Posterior vena cava (tissue), 2 donors: ENCODE measurements at regions not wholly inside any gene's neighbourhood (a gene's known extent, or its start where the extent isn't known, plus 50 kb on each side); places are given as distances from the start of the nearest gene placed in this dataset.

Experiments used
- DNase-seq: peaks from one replicate; pipeline ENCODE4 v3.0.0-alpha.2; 2020; ENCODE audit warnings: low spot score
- intact Hi-C, 2 donors: fragments of 100-400 bp; cut with DNase I; formaldehyde crosslinking; loops; one replicate each; pipeline versions ENCODE4 v1.14.1 to v1.14.2; 2022 to 2023
- donor health status: DM: yes; HTN: yes; CAD: no.
- donor health status: DM: yes; HTN: yes; CAD: no.

DNA sequence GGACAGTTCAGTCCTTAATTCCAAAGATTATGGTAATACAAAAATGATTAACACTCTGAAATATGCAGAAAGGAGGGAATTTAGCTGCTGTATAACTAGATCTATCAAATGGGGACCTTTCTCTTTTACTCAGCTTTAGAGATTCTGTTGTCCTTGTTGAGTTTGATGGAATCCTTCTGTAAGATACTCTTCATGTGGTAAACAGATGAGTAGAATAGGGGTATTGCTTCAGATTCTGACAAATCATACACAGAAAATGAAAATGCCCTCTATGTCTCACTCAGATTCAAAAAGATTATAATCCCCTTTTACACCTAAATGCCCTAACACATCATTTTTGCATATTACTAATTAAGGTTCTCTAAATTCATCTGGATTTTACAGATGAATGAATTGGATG lies 50.7 kb downstream of the ARHGAP35 start:
- no peak for DNase-seq
- intact Hi-C loops, result no loop called here

DNA sequence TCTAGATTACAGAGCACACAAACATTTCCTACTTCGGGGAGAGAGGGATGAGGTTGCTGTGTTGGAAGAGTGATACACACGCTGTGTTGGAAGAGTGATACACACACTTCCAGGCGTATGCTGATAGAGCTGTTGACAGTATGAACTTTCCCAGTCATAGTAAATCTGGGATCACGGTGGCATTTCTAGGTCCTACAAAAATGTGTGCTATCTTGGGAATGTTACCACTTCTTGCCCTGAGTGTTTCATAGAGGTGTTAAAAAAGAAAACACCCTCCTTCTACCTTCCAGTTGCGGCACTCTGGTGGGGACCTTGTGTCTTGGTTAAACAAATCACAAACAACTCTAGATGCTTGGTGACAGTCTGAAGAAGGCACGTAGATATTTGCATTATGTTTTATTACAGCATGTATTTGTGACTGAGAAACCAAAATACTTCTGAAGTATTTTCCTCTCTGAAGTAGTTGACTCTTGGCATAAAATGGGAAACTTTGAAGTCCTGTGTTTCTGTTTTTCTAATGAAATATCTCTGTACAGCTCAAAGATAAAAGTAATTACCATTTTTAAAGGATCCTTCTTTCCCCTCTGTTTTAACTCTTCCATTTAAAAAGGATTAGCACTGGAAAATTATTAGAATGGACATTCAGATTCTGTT lies 52.5 kb downstream of the ARHGAP35 start:
- intact Hi-C loops, result no loop called here
- DNase-seq, result no peak

DNA sequence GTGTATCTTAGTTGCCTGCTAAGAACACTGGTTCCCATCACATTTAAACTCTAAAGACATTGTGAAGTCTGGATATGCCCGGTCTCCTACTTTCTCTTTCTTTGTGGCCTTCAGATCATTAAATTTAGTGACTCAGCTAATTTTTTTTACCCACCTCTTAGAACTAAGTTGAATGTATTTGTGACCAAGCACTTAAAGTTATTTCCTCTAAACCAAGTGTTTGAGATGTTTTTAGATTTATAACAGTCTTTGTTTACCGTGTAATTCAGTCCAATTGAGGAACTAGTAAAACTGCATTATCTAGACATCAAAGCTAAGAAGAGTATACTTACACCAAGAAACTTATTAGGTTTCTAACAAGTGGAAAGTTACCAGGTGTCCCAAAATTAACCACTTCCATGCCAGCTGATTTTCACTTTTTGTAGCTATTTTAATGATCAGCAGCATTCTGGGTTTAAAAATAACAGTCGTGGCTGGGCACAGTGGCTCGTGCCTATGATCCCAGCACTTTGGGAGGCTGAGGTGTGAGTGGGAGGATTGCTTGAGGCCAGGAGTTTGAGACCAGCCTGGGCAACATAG lies 53.1 kb downstream of the ARHGAP35 start:
- intact Hi-C loops, result no loop called here
- no peak for DNase-seq

DNA sequence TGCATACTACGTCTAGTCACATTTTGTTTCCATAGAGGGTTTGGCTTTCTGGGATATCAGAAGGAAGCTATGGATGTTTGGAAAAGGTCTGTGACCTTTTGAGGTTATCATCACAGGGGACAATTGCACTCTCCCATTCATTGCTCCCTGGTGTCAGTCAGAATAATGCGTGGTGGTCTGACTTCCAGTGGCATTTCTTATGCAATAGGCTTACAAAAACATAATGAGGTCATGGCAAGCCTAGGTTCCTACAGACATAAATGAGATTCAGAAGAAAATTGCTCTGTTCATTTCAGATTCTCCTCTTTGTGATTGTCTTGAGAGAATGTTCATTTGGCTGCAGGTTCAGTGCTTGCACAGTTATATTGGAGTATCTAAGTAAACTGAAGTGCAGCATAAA lies 54.6 kb downstream of the ARHGAP35 start:
- intact Hi-C loops, result no loop called here
- DNase-seq, result no peak

DNA sequence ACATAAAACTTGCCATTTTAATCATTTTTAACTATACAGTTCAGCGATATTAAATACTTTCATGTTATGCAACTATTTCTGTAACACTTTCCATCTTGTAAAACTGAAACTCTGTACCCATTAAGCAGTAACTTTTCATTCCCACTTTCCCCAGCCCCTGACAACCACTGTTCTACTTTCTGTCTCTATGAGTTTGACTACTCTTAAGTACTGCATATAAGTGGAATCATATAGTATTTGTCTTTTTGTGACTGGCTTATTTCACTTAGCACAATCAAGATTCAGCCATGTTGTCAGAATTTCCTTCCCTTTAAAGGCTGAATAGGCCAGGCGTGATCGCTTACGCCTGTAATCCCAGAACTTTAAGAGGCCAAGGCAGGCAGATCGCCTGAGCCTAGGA lies 56.2 kb downstream of the ARHGAP35 start:
- DNase-seq, result no peak

DNA sequence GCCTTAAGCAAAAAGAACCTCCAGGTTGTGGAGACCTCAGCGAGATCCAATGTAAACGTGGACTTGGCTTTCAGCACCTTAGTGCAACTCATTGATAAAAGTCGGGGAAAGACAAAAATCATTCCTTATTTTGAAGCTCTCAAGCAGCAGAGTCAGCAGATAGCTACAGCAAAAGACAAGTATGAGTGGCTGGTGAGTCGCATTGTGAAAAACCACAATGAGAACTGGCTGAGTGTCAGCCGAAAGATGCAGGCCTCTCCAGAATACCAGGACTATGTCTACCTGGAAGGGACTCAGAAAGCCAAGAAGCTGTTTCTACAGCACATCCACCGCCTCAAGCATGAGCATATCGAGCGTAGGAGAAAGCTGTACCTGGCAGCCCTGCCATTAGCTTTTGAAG lies 58.5 kb downstream of the ARHGAP35 start:
- intact Hi-C loops, result no loop called here

More for the DNA sequence above, 56.2 kb downstream of the ARHGAP35 start:
- intact Hi-C loops, result no loop called here

DNA sequence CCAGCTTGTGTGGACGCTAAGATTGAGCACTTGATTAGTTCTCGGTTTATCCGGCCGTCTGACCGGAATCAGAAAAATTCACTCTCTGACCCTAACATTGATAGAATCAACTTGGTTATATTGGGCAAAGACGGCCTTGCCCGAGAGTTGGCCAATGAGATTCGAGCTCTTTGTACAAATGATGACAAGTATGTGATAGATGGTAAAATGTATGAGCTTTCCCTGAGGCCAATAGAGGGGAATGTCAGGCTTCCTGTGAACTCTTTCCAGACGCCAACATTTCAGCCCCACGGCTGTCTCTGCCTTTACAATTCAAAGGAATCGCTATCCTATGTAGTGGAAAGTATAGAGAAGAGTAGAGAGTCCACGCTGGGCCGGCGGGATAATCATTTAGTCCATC lies 59.6 kb downstream of the ARHGAP35 start:
- intact Hi-C loops, result loop anchor here in 1 of 2 donors (10.0 kb wide), 1 partner anchor 54 kb away; no protein-coding TSS in a partner anchor
- no peak for DNase-seq

More for the DNA sequence above, 58.5 kb downstream of the ARHGAP35 start:
- no peak for DNase-seq

DNA sequence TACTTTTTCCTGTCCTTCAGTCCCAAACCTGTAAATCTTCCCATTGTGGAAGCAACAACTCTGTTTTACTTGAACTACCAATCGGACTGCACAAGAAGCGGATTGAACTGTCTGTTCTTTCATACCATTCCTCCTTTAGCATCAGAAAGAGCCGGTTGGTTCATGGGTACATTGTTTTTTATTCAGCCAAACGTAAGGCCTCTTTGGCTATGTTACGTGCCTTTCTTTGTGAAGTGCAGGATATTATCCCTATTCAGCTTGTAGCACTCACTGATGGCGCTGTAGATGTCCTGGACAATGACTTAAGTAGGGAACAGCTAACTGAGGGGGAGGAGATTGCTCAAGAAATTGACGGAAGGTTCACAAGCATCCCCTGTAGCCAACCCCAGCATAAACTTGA lies 60.3 kb downstream of the ARHGAP35 start:
- intact Hi-C loops, result loop anchor here in 1 of 2 donors (10.0 kb wide), 1 partner anchor 54 kb away; no protein-coding TSS in a partner anchor

DNA sequence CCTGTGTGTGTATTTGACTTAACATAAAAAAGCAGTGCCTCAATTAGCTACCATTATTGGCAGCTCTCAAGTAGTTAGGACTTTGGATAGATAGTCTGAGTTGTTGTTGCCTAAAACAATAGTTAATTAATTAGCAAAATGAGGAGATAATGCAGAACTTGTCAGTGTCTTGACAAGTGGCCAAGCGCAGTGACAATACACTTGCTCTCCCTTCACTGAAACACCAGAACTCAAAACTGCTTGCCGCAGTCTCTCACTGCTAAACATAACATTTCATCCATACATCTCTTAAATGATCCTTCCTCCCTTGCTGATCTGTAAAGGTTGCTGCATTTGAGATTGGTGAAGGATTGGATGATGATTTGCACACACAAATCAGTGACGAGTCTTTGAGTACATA lies 61.7 kb downstream of the ARHGAP35 start:
- DNase-seq, result no peak
- intact Hi-C loops, result loop anchor here in 1 of 2 donors (10.0 kb wide), 1 partner anchor 52 kb away; no protein-coding TSS in a partner anchor

More for the DNA sequence above, 60.3 kb downstream of the ARHGAP35 start:
- DNase-seq, result no peak

DNA sequence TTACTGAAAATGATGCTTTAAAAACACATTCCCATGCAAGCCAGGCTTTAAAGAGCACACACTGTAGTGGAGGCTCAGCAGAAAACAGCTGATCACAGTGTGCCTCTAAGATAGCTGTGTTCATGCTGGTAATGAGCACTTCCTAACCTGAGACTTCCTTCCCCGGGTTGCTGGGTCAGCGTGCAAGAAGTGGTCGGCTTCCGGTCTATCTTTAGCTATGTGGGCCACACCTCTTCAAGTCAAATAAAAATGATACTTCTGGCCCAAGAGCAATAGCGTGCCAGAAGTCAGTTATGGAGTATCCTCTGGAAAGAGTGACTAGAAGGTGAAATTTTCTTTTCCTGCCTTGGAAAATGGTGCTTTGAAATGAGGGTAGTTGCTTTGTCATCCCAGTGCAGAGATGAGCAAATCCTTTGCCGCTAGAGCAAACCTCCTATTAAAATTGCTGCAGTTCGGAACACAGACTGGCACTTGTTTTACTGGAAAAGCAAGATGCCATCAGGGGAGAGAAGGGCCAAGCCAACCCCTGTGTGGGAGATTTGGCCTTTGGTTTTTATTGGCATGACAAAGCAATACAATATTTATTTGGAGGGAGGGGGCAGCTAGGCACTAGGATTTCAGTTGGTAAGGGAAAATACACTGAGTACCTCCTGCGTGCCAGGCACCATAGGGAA lies 64.2 kb downstream of the ARHGAP35 start:
- intact Hi-C loops, result loop anchor here in 1 of 2 donors (10.0 kb wide), 1 partner anchor 50 kb away; no protein-coding TSS in a partner anchor
- DNase-seq, result no peak

DNA sequence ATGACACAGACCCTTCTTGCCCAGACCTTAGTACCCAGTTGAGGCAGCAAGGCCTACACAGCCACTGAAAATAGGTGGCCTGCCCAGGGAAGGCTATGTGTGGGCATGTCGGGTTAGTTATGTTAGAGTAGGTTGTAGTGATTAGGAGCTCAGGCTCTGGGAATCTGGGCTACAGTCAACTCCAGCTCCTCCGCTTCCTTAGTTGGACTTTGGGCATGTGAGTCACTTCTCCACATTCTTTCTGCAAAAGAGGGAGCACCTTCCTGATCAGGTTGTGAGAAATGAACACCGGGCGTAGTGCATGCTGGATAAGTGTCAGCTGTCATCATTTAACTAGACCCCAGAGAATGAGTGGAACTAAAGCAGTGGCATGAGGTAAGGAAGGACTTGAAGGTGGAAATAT lies 64.8 kb downstream of the ARHGAP35 start:
- intact Hi-C loops, result loop anchor here in 1 of 2 donors (10.0 kb wide), 1 partner anchor 49 kb away; no protein-coding TSS in a partner anchor

DNA sequence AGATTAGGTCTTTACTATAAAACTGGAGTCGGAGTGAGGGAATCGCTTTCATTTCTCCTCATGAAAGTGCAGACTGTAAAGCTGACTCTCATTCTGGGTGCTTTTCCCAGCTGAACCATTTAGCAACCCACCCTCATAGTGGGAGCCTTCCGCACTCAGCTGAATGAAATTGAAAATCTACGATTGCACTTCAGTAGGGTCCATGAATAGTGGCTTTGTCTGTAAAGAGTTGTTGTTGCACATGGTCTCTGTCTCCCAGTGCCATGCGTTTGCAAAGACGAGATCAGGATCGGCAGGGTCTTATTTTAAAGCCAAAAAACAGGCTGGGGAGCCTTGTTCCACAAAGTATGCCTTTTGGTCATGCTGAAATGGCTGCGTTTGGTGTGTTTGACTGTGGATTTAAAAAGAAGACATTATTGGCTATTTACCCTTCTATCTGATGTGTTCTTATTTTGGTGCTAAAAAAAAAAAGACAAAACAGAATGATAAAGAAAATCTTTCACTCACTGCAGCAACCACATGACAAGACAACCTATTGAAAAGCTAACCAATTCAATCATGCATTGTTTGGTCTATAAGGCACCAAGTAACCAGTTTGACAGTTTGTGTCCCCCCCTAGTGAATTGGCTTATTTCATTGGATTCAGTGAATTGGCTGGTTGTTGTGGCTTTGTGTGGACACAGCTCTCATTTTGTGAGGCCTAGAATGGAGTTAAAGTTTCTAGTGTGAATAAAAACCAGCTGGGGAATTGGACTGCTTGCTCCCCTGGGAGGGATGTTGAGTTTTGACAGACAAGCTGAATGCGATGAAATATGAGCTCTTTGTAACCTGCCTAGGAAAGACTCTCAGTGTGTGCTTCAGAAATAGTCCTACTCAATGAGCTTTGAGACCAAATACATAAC lies 65.6 kb downstream of the ARHGAP35 start:
- no peak for DNase-seq
- intact Hi-C loops, result loop anchor here in 1 of 2 donors (10.0 kb wide), 1 partner anchor 48 kb away; no protein-coding TSS in a partner anchor

More for the DNA sequence above, 64.8 kb downstream of the ARHGAP35 start:
- DNase-seq, result no peak

DNA sequence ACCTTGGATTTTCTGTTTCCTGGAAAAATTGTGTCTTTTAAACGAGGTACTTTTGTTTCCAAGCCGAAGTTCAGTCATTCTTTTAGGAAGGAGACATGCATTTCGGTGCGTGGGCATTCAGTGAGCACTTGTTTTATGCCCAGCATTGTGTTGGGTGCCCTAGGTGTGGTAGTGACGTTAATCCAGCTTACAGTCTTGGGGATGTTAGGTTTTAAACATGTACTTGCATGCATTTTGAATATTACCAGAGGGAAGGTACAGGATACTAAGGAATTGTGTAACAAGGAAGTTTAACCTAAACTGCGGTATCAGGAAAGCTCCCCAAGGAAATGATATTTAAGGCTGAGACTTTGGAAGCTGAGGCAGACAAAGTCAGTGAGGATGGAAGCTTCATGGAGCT lies 66.3 kb downstream of the ARHGAP35 start:
- no peak for DNase-seq
- intact Hi-C loops, result loop anchor here in 1 of 2 donors (10.0 kb wide), 1 partner anchor 48 kb away; no protein-coding TSS in a partner anchor

DNA sequence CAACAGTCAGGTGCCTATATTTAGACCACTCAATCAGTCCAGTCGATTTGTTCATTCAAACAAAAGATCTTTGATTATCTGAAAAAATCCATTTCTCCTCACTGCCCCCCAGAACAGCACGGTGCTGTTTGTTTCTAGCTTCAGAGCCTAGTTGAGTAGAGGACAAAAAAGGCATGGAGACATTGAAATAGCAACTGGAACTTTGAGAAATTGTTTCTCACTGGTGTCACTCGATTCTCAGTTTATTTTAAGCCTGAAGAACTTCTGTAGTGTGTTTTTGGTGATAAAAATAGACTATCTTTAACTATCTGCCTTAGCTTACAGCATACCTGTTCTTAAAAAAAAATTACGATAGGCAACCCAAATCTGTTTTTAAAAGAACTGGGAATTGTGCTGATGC lies 67.1 kb downstream of the ARHGAP35 start:
- no peak for DNase-seq
- intact Hi-C loops, result loop anchor here in 1 of 2 donors (10.0 kb wide), 1 partner anchor 47 kb away; no protein-coding TSS in a partner anchor

DNA sequence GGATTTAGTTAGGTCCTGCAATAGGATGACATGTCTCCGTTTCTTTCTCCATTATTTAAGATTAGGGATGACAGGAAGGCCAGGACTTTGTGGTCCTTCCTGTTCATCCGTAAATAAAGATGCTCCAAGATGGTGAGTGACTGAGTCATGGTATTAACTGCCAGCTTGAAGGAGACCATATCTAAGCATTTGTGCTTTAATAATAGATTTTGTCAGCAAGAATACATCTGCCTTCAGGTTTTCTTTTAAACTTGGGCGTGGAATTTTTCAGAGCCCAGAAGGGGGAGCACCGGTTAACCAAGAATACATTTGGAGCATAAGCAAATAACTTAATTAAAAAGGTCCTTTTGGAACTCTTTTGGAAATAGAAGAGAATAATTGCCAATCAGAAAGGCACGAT lies 68.2 kb downstream of the ARHGAP35 start:
- intact Hi-C loops, result loop anchor here in 1 of 2 donors (10.0 kb wide), 1 partner anchor 46 kb away; no protein-coding TSS in a partner anchor
- DNase-seq, result no peak

DNA sequence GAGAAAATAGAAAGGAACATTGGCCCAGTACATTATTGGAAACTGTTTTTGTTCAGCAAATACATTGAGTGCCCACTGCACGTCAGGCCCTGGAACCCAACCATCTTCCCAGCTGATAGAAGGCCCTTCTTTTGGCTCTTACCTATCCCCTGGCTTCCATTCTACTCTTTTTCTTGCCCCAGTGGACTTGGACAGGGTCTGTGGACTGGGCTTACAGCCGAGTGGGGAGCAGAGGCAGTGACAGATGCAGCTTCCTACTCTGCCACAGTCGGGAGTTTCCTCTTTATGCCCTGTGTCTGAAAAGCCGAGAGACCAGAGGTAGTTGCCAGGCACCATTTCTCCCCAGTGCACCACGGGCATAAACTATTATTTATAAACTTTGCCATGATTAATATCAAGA lies 70.4 kb downstream of the ARHGAP35 start:
- intact Hi-C loops, result loop anchor here in 1 of 2 donors (10.0 kb wide), 1 partner anchor 66 kb away; the partner anchor contains the start of gene ARHGAP35

DNA sequence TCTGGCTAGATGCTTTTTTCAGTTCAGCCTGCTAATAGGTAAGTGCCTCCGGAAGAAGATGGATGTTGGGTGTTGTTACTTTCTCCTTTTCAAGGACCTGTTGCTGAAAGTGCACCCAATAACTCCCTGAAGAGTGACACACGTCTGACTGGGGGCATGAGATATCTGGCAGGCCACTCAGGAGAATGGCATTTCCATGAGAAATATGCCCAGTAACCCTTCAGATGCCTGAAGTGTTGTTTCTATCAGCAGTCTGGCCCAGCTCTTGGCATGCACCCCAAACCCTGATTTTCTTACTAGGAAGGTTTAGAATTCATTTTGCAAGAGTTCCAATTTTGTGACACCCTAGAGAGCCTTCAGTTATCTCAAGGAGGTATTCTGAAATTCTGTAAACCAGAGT lies 71.5 kb downstream of the ARHGAP35 start:
- DNase-seq, result no peak
- intact Hi-C loops, result loop anchor here in 1 of 2 donors (10.0 kb wide), 1 partner anchor 68 kb away; the partner anchor contains the start of gene ARHGAP35

More for the DNA sequence above, 70.4 kb downstream of the ARHGAP35 start:
- no peak for DNase-seq

DNA sequence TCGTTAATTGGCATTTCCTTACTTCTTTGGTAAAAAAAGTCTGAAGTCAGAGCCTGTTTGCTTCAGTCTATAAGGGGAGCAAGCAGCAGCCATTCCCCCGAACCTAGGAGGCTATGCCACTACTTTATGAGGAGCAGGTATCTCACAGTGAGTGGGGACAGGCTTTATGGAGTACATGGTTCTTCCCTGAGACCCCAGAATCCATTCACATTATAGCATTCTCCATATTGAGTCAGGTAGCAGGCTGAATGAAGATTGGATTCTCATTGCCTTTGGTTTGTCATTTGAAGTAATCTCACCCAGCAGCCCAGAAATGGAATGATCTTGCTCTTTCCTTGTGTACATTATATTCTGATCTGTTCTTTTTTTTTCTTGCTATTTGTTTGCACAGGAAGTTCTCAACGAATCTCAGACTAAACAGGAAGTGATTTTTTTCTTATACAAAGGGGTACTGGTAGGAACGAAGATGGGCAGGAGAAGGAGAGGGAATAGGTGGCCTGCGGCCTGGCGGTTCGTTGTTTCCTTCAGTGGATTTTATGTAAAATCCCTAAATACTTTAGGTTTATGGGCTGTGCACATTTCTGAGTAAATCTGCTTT lies 74.4 kb downstream of the ARHGAP35 start:
- no peak for DNase-seq
- intact Hi-C loops, result loop anchor here in 1 of 2 donors (10.0 kb wide), 1 partner anchor 70 kb away; the partner anchor contains the start of gene ARHGAP35
